ENCODE measurements at regions not wholly inside any gene's neighbourhood (a gene's known extent, or its start where the extent isn't known, plus 50 kb on each side); places are given as distances from the start of the nearest gene placed in this dataset.

DNA sequence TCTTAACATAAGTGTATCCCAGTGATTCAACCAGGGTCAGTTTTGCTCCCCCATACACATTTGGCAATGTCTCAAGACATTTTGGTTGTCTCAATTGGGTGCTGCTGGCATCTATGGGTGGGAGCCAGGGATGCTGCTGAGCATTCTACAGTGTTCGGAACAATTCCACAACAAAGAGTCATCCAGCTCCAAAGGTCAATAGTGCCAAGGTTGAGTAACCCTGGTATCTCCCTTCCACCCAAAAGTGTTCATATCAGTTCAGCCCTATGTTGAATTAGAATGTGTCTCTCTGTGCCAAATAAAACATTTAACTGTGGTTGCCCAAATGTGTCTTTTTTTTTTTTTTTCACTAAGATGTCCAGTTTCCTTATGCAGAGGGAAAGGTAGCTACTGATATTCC is 129.4 kb upstream of the RAI2 start:
- no peak for DNase-seq
- H4K5ac ChIP-seq (ENCODE audit: insufficient read length, low read depth, low read length): no peak overlapping the region
- Mint-ChIP-seq H3K27me3 (ENCODE audit: low read depth) (no peaks in the 10 kb centered on the region), H3K9me3 (peaks cover 54 to 56% of the 10 kb centered on the region in 2 experiments), H3K27ac (peak overlapping the region in 1 of 3 experiments; percentile 15; a peak in 1 of 7 replicates), H3K4me3 (no peak overlapping the region), H3K4me1 (0 out of 4 replicates have a peak, but pooled peaks cover 0 to 2% of the 10 kb centered on the region in 2 experiments), H3K36me3 (ENCODE audit: insufficient read depth in 1 of 3, low read depth in 3 of 3) (peaks cover 0 to 2% (median 0%) of the 10 kb centered on the region in 3 experiments; a peak in 1 of 7 replicates)
- no peaks in the 10 kb centered on the region for H3K4me1 ChIP-seq (ENCODE audit: insufficient read depth, low read length)
- H3K79me2 ChIP-seq (ENCODE audit: insufficient read depth, low read length): no peaks in the 10 kb centered on the region; the same call in 1 of the 2 replicates
- H3K23me2 ChIP-seq (ENCODE audit: insufficient read length, low read depth, low read length, poor library complexity, severe bottlenecking): no peaks in the 10 kb centered on the region
- TF ChIP-seq, protein P1, sequence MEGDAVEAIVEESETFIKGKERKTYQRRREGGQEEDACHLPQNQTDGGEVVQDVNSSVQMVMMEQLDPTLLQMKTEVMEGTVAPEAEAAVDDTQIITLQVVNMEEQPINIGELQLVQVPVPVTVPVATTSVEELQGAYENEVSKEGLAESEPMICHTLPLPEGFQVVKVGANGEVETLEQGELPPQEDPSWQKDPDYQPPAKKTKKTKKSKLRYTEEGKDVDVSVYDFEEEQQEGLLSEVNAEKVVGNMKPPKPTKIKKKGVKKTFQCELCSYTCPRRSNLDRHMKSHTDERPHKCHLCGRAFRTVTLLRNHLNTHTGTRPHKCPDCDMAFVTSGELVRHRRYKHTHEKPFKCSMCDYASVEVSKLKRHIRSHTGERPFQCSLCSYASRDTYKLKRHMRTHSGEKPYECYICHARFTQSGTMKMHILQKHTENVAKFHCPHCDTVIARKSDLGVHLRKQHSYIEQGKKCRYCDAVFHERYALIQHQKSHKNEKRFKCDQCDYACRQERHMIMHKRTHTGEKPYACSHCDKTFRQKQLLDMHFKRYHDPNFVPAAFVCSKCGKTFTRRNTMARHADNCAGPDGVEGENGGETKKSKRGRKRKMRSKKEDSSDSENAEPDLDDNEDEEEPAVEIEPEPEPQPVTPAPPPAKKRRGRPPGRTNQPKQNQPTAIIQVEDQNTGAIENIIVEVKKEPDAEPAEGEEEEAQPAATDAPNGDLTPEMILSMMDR (conservative IDR thresholded peaks at IDR 0.05): no peak
- no peak overlapping the region for H2AFZ ChIP-seq (ENCODE audit: low read length)
- H2BK120ac ChIP-seq (ENCODE audit: low read depth, low read length, poor library complexity, severe bottlenecking): no peak overlapping the region
- H2BK15ac ChIP-seq (ENCODE audit: low read depth, low read length): no peak overlapping the region
- H3K14ac ChIP-seq (ENCODE audit: insufficient read depth, low read length): no peak overlapping the region
- H3K56ac ChIP-seq (ENCODE audit: insufficient read length, low read depth, low read length): no peak overlapping the region
- H3K4ac ChIP-seq (ENCODE audit: low read depth, low read length): no peak overlapping the region
- H3K9ac ChIP-seq (ENCODE audit: extremely low read depth, insufficient read length, low read length): no peak overlapping the region
- H2AK5ac ChIP-seq (ENCODE audit: insufficient read length, low read length): no peak overlapping the region
- H2BK20ac ChIP-seq (ENCODE audit: low read depth, low read length, poor library complexity, severe bottlenecking): no peak overlapping the region
- WGBS (ENCODE audit: extremely low coverage, insufficient read length, low lambda C conversion rate): no CpG with 5 or more reads among the region's 1 CpG
- H2BK12ac ChIP-seq (ENCODE audit: insufficient read length, low read depth, low read length): no peak overlapping the region
- no peaks in the 10 kb centered on the region for H4K20me1 ChIP-seq (ENCODE audit: control insufficient read depth, insufficient read depth, insufficient read length)
- no peak overlapping the region for H3K23ac ChIP-seq (ENCODE audit: insufficient read length, low read depth, low read length)
- H3K79me1 ChIP-seq (ENCODE audit: insufficient read depth, low read depth, low read length, poor library complexity, severe bottlenecking): no peaks in the 10 kb centered on the region
- H4K91ac ChIP-seq (ENCODE audit: insufficient read length, low read depth, low read length): no peak overlapping the region
- H4K8ac ChIP-seq (replicated peaks; ENCODE audit: insufficient read length, low read depth, low read length): no peak overlapping the region
- no peak overlapping the region for H3T11ph ChIP-seq (ENCODE audit: low read length)
- H3K27ac ChIP-seq (ENCODE audit: insufficient read length, low read depth, low read length): no peak overlapping the region
- H3K4me2 ChIP-seq (ENCODE audit: insufficient read depth, insufficient read length, low read length): no peak overlapping the region
- H2BK5ac ChIP-seq (ENCODE audit: insufficient read length, low read length): no peak overlapping the region
- H3K18ac ChIP-seq (ENCODE audit: insufficient read length, low read depth, low read length): no peak overlapping the region
- H3K9me3 ChIP-seq (ENCODE audit: control insufficient read depth, low read depth, low read length): peaks cover 41% of the 10 kb centered on the region
- H3K27me3 ChIP-seq (ENCODE audit: insufficient read depth, low read length): 0 out of 2 replicates have a peak, but pooled peaks cover 2% of the 10 kb centered on the region
